MM.1S (cell line): ENCODE measurements at regions not wholly inside any gene's neighbourhood (a gene's known extent, or its start where the extent isn't known, plus 50 kb on each side); places are given as distances from the start of the nearest gene placed in this dataset.

Experiments used
- DNase-seq: peaks from one replicate; pipeline ENCODE4 v3.0.0-alpha.2; 2015
- H2AFZ ChIP-seq: fragments of 300-600 bp; sonication (generic); 2 replicates; pipeline ENCODE4 v1.6.0; 2016; ENCODE audit warnings: antibody characterized with exemption, low read length
- H3F3A ChIP-seq: fragments of 300-600 bp; sonication (generic); 2 replicates; pipeline ENCODE4 v1.6.1; 2016; ENCODE audit warnings: mild to moderate bottlenecking, antibody characterized with exemption, low read length, moderate library complexity, mixed read lengths; ENCODE audit not compliant: insufficient read depth
- H3K27ac ChIP-seq: fragments of 300-600 bp; sonication (generic); 2 replicates; pipeline ENCODE4 v1.5.1; 2016; ENCODE audit warnings: mild to moderate bottlenecking, low read length
- H3K27me3 ChIP-seq: fragments of 300-600 bp; sonication (generic); replicated peaks from 2 replicates; pipeline ENCODE4 v1.6.0; 2016; ENCODE audit warnings: low read length; ENCODE audit not compliant: insufficient read depth
- H3K36me3 ChIP-seq: fragments of 300-600 bp; sonication (generic); replicated peaks from 2 replicates; pipeline ENCODE4 v1.6.1; 2016; ENCODE audit warnings: mild to moderate bottlenecking, low read length, mixed read lengths; ENCODE audit not compliant: insufficient read depth
- H3K4me1 ChIP-seq: fragments of 300-600 bp; sonication (generic); 2 replicates; pipeline ENCODE4 v1.6.1; 2016; ENCODE audit warnings: low read length, mixed read lengths
- H3K4me2 ChIP-seq: fragments of 300-600 bp; sonication (generic); 2 replicates; pipeline ENCODE4 v1.6.0; 2016; ENCODE audit warnings: low read depth, low read length
- H3K4me3 ChIP-seq: fragments of 300-600 bp; sonication (generic); 2 replicates; pipeline ENCODE4 v1.5.1; 2016; ENCODE audit warnings: low read length, mixed read lengths
- H3K79me2 ChIP-seq: fragments of 300-600 bp; sonication (generic); 2 replicates; pipeline ENCODE4 v1.6.1; 2016; ENCODE audit warnings: mixed run types, low read length, mixed read lengths
- H3K9ac ChIP-seq: fragments of 300-600 bp; sonication (generic); 2 replicates; pipeline ENCODE4 v1.6.1; 2016; ENCODE audit warnings: low read length, mixed read lengths
- H3K9me2 ChIP-seq: fragments of 300-600 bp; sonication (generic); replicated peaks from 2 replicates; pipeline ENCODE4 v1.6.1; 2016; ENCODE audit warnings: mild to moderate bottlenecking, low read length, mixed read lengths; ENCODE audit not compliant: insufficient read depth
- H3K9me3 ChIP-seq: fragments of 300-600 bp; sonication (generic); replicated peaks from 2 replicates; pipeline ENCODE4 v1.6.1; 2016; ENCODE audit warnings: mild to moderate bottlenecking, low read length, mixed read lengths; ENCODE audit not compliant: insufficient read depth
- H4K20me1 ChIP-seq: fragments of 300-600 bp; sonication (generic); 2 replicates; pipeline ENCODE4 v1.6.1; 2016; ENCODE audit warnings: mild to moderate bottlenecking, low read length, moderate library complexity, mixed read lengths; ENCODE audit not compliant: insufficient read depth
- EZH2 ChIP-seq: fragments of 300-600 bp; sonication (generic); optimal IDR thresholded peaks from 2 replicates; pipeline ENCODE3; 2017; ENCODE audit warnings: low read depth, mild to moderate bottlenecking, antibody characterized with exemption, low read length, mixed read lengths
- EZH2phosphoT487 ChIP-seq: fragments of 300-600 bp; sonication (generic); IDR thresholded peaks from 2 replicates; pipeline ENCODE4 v1.6.1; 2018; ENCODE audit warnings: antibody characterized with exemption, low read length
- TF ChIP-seq, protein P1 (sequence below): fragments of 300-600 bp; sonication (generic); IDR thresholded peaks from 2 replicates; pipeline ENCODE4 v1.5.1; 2016; ENCODE audit warnings: antibody characterized with exemption, low read length, mixed read lengths

DNA sequence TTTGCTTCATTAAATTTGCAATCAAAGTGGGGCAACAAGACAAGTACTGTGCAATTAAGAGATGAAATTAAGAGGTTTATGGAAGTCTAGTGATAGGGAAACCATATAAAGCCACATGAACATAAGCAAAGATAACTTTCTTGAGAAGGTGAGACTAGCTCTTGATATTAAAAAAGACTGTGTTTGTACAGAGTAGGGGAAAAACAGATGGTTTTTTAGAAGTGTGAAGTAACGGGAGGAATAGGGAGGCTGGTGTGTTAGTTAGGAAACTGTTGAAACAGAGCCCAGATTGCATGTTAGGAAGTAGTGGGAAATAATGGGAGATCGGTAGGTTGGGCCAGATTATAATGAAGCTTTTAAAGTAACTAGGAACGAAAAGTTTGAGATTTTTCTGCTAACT is 149.8 kb upstream of the FREM2 start:
- no peak for TF ChIP-seq EZH2
- TF ChIP-seq, protein P1, sequence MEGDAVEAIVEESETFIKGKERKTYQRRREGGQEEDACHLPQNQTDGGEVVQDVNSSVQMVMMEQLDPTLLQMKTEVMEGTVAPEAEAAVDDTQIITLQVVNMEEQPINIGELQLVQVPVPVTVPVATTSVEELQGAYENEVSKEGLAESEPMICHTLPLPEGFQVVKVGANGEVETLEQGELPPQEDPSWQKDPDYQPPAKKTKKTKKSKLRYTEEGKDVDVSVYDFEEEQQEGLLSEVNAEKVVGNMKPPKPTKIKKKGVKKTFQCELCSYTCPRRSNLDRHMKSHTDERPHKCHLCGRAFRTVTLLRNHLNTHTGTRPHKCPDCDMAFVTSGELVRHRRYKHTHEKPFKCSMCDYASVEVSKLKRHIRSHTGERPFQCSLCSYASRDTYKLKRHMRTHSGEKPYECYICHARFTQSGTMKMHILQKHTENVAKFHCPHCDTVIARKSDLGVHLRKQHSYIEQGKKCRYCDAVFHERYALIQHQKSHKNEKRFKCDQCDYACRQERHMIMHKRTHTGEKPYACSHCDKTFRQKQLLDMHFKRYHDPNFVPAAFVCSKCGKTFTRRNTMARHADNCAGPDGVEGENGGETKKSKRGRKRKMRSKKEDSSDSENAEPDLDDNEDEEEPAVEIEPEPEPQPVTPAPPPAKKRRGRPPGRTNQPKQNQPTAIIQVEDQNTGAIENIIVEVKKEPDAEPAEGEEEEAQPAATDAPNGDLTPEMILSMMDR = no peak
- no peak for TF ChIP-seq EZH2phosphoT487
- no peaks in the 10 kb centered on the region for H3F3A ChIP-seq

DNA sequence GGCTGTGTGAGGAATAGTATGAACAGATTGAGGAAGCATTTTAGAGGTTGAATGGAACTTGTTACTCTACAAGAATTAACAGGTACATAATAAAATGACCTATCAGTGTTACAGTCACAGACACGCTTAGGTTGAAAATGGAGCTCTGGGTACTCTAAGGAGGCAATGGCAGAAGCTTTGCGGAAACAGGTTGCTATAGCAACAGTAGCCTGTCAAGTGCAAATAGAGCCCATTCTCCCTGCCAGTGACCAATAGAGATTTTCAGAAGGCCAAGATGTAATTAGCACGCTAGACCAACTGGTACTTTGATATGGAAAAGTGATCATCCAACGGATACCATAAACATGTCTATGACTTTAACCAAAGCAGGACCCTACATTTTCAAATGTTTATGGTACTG is 148.5 kb upstream of the FREM2 start:
- Histone ChIP-seq H3K4me2 (no peak overlapping the region), H3K9me2 (no peaks in the 10 kb centered on the region), H3K27me3 (no peaks in the 10 kb centered on the region), H3F3A (no peaks in the 10 kb centered on the region), H3K9ac (no peak overlapping the region), H4K20me1 (no peaks in the 10 kb centered on the region), H3K9me3 (no peaks in the 10 kb centered on the region), H3K27ac (no peak overlapping the region), H3K4me3 (no peak overlapping the region), H2AFZ (no peak overlapping the region), H3K4me1 (no peaks in the 10 kb centered on the region), H3K36me3 (no peaks in the 10 kb centered on the region), H3K79me2 (no peaks in the 10 kb centered on the region)
- TF ChIP-seq EZH2phosphoT487 = no peak
- no peak for TF ChIP-seq EZH2
- TF ChIP-seq, protein P1 = no peak
- no peak for DNase-seq

More for the DNA sequence above, 149.8 kb upstream of the FREM2 start:
- no peak overlapping the region for H3K27ac ChIP-seq
- no peaks in the 10 kb centered on the region for H3K9me2 ChIP-seq
- no peaks in the 10 kb centered on the region for H3K4me1 ChIP-seq
- H4K20me1 ChIP-seq = no peaks in the 10 kb centered on the region
- H3K79me2 ChIP-seq = no peaks in the 10 kb centered on the region
- H3K9me3 ChIP-seq = no peaks in the 10 kb centered on the region
- H3K27me3 ChIP-seq = no peaks in the 10 kb centered on the region
- H3K4me3 ChIP-seq = no peak overlapping the region
- DNase-seq = no peak
- H3K4me2 ChIP-seq = no peak overlapping the region
- no peak overlapping the region for H3K9ac ChIP-seq
- H2AFZ ChIP-seq = no peak overlapping the region
- no peaks in the 10 kb centered on the region for H3K36me3 ChIP-seq

DNA sequence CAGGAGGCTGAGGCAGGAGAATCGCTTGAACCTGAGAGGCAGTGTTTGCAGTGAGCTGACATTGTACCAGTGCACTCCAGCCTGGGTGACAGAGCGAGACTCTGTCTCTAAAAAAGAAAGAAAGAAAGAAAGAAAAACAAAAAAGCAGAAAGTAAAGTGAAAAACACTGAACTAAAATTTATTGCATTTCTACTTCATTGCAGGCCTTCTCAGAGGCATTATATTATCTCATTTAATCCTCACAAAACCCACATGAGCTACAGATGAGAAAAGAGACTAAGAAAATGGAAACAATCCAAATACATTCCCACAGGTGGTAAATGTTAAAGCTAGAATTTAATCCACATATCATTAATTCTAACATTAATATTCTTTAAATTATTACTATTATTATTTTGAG is 147.2 kb upstream of the FREM2 start:
- Histone ChIP-seq H3K4me1 (no peaks in the 10 kb centered on the region), H3K9ac (no peak overlapping the region), H3K4me2 (no peak overlapping the region), H2AFZ (no peak overlapping the region), H4K20me1 (no peaks in the 10 kb centered on the region), H3K36me3 (no peaks in the 10 kb centered on the region), H3K9me3 (no peaks in the 10 kb centered on the region), H3F3A (no peaks in the 10 kb centered on the region), H3K9me2 (no peaks in the 10 kb centered on the region), H3K4me3 (no peak overlapping the region), H3K79me2 (no peaks in the 10 kb centered on the region), H3K27me3 (no peaks in the 10 kb centered on the region), H3K27ac (no peak overlapping the region)
- no peak for DNase-seq
- TF ChIP-seq, protein P1 = no peak
- TF ChIP-seq EZH2phosphoT487 = no peak
- no peak for TF ChIP-seq EZH2
